HEK293 (cell line): ENCODE measurements at regions not wholly inside any gene's neighbourhood (a gene's known extent, or its start where the extent isn't known, plus 50 kb on each side); places are given as distances from the start of the nearest gene placed in this dataset.

Source experiments
- CTCF ChIA-PET: fragments of 350-600 bp; formaldehyde crosslinking; extraction: SDS; loops from one replicate; lab custom pipeline; 2021; ENCODE audit warnings: antibody characterized with exemption; lab: Yijun Ruan, JAX
- POLR2A ChIA-PET: fragments of 300-600 bp; formaldehyde crosslinking; extraction: SDS; loops from one replicate; lab custom pipeline; 2020; ENCODE audit warnings: antibody characterized with exemption, inconsistent platforms; lab: Yijun Ruan, JAX
- H3K27ac ChIP-seq: fragments of 200-500 bp; sonication (Bioruptor generic); 2 replicates; pipeline ENCODE4 v1.5.1; 2014; ENCODE audit warnings: low read depth, low read length, control low read depth, inconsistent platforms; ENCODE audit errors: extremely low read depth
- H3K36me3 ChIP-seq, 2 experiments: fragments of 200-500 bp in 1 of 2; sonication (Bioruptor generic) in 1 of 2; 1 replicate in 1 of 2; 2 replicates in 1 of 2; pipeline ENCODE4 v1.5.1; 2014 to 2017; ENCODE audit warnings: inconsistent platforms in 2 of 2, low read length in 2 of 2; ENCODE audit not compliant: control insufficient read depth in 2 of 2, insufficient read depth in 1 of 2
- H3K4me1 ChIP-seq: fragments of 200-500 bp; sonication (Bioruptor generic); 2 replicates; pipeline ENCODE4 v1.5.1; 2014; ENCODE audit warnings: mild to moderate bottlenecking, low read length, inconsistent platforms; ENCODE audit not compliant: control insufficient read depth, insufficient read depth
- H3K4me3 ChIP-seq: 2 replicates; pipeline ENCODE4 v1.5.1; 2011; ENCODE audit warnings: low read depth, mild to moderate bottlenecking, control low read depth, low read length, moderate library complexity
- H3K9me3 ChIP-seq: fragments of 200-500 bp; sonication (Bioruptor generic); 2 replicates; pipeline ENCODE4 v1.5.1; 2014; ENCODE audit warnings: low read depth, low read length, inconsistent platforms; ENCODE audit not compliant: control insufficient read depth, insufficient read depth
- BCL11B ChIP-seq: fragments of 450-650 bp; formaldehyde crosslinking; IDR thresholded peaks from 2 replicates; pipeline ENCODE4 v1.5.1; 2016; ENCODE audit warnings: low read depth, missing biosample characterization, missing genetic modification characterization
- EGR2 ChIP-seq: fragments of 450-650 bp; formaldehyde crosslinking; IDR thresholded peaks from 2 replicates; pipeline ENCODE4 v1.5.1; 2016; ENCODE audit warnings: low read depth, missing biosample characterization, missing genetic modification characterization
- GLI2 ChIP-seq: fragments of 450-650 bp; formaldehyde crosslinking; IDR thresholded peaks from 2 replicates; pipeline ENCODE4; 2017; ENCODE audit warnings: missing biosample characterization, missing genetic modification characterization, low read depth, borderline replicate concordance
- SCRT2 ChIP-seq: fragments of 450-650 bp; formaldehyde crosslinking; IDR thresholded peaks from 2 replicates; pipeline ENCODE4 v1.5.1; 2016; ENCODE audit warnings: missing biosample characterization, missing genetic modification characterization
- TCF7L2 ChIP-seq: IDR thresholded peaks from 2 replicates; pipeline ENCODE4 v1.6.1; 2011; ENCODE audit warnings: low read depth, mild to moderate bottlenecking, inconsistent platforms, low read length, moderate library complexity, borderline replicate concordance
- ZBTB17 ChIP-seq: fragments of 450-650 bp; formaldehyde crosslinking; IDR thresholded peaks from 2 replicates; pipeline ENCODE4 v1.5.1; 2016; ENCODE audit warnings: missing biosample characterization, missing genetic modification characterization
- ZFP37 ChIP-seq: fragments of 450-650 bp; formaldehyde crosslinking; IDR thresholded peaks from 2 replicates; pipeline ENCODE4 v1.5.1; 2016; ENCODE audit warnings: missing biosample characterization, missing genetic modification characterization
- ZNF274 ChIP-seq, 2 experiments: fragments of 200-500 bp in 1 of 2; fragments of 450-650 bp in 1 of 2; sonication (Bioruptor generic) in 1 of 2; formaldehyde crosslinking in 1 of 2; IDR thresholded peaks; 2 replicates each; pipeline versions ENCODE4 v1.5.1 to v1.6.1; 2014 to 2016; ENCODE audit warnings: borderline replicate concordance in 1 of 2, inconsistent platforms in 1 of 2, low read length in 1 of 2, missing biosample characterization in 1 of 2, missing genetic modification characterization in 1 of 2
- ZNF302 ChIP-seq: fragments of 450-650 bp; formaldehyde crosslinking; IDR thresholded peaks from 2 replicates; pipeline ENCODE4 v1.5.1; 2016; ENCODE audit warnings: missing biosample characterization, missing genetic modification characterization, low read depth
- ZNF473 ChIP-seq: fragments of 450-650 bp; formaldehyde crosslinking; IDR thresholded peaks from 2 replicates; pipeline ENCODE4 v1.5.1; 2017; ENCODE audit warnings: missing biosample characterization, missing genetic modification characterization
- ZNF658 ChIP-seq: fragments of 450-650 bp; formaldehyde crosslinking; IDR thresholded peaks from 2 replicates; pipeline ENCODE4; 2016; ENCODE audit warnings: missing biosample characterization, missing genetic modification characterization
- ZNF677 ChIP-seq: fragments of 450-650 bp; IDR thresholded peaks from 2 replicates; pipeline ENCODE4 v1.5.0; 2018; ENCODE audit warnings: missing biosample characterization, mild to moderate bottlenecking, missing genetic modification characterization, moderate library complexity
- ZNF76 ChIP-seq: fragments of 450-650 bp; formaldehyde crosslinking; IDR thresholded peaks from 2 replicates; pipeline ENCODE4; 2016; ENCODE audit warnings: low read depth, missing biosample characterization, missing genetic modification characterization, borderline replicate concordance
- TF ChIP-seq, protein P1 (sequence below): fragments of 450-650 bp; formaldehyde crosslinking; IDR thresholded peaks from 2 replicates; pipeline ENCODE4 v1.5.1; 2016; ENCODE audit warnings: missing biosample characterization, missing genetic modification characterization
- TF ChIP-seq, protein P2 (sequence below): fragments of 450-650 bp; formaldehyde crosslinking; IDR thresholded peaks from 2 replicates; pipeline ENCODE4 v1.5.1; 2016; ENCODE audit warnings: missing biosample characterization, missing genetic modification characterization
- TF ChIP-seq, protein P3 (sequence below): fragments of 450-650 bp; formaldehyde crosslinking; IDR thresholded peaks from 2 replicates; pipeline ENCODE4 v1.5.1; 2016; ENCODE audit warnings: missing biosample characterization, missing genetic modification characterization
- TF ChIP-seq, protein P4 (sequence below): fragments of 450-650 bp; formaldehyde crosslinking; IDR thresholded peaks from 2 replicates; pipeline ENCODE4 v1.5.1; 2016; ENCODE audit warnings: missing biosample characterization, missing genetic modification characterization
- TF ChIP-seq, protein P5 (sequence below): fragments of 450-650 bp; formaldehyde crosslinking; IDR thresholded peaks from 2 replicates; pipeline ENCODE4 v1.5.1; 2016; ENCODE audit warnings: missing biosample characterization, missing genetic modification characterization
- TF ChIP-seq, protein P6 (sequence below): fragments of 450-650 bp; formaldehyde crosslinking; IDR thresholded peaks from 2 replicates; pipeline ENCODE4 v1.5.0; 2017; ENCODE audit warnings: missing biosample characterization, missing genetic modification characterization, borderline replicate concordance

DNA sequence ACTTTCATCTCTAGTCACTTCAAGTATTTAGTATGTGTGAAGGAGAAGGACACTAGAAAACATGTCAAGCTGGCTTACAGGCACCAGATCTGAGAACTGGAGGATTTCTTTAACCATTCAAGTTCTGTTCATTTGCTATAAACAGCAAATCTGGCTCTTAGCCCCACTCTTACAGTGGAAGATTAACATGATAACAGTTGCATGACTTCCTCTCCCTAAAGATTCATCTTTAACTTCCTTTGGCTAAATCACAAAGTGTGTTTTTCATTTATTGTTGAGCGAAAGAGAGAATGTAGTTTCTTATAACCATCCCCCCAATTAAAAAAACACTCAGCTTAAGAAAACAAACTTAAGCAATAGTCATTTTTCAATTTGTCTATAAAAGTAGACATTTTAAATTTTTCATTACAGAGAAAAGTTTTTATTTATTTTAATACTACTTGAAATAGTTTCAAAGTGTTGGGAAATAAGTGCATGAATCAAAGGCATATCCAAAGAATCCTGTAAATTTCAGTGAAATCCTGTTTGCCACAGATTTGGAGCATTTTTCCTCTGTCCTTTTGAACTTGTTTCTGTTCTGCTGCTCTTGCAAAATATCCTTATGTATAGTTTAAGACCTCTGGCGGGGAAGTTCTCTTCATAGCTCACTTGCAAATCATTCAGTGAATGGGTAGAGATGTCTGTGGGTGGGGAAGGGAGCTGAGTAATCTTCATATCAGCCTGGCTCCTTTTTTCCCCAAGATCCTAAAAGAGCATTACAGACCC is 241.0 kb upstream of the RBBP8 start:
- Histone ChIP-seq H3K4me3 (no peak overlapping the region), H3K4me1 (peaks cover 18% of the 10 kb centered on the region), H3K27ac (no peak overlapping the region), H3K36me3 (no peaks in the 10 kb centered on the region), H3K9me3 (no peaks in the 10 kb centered on the region)
- POLR2A ChIA-PET: no interaction called here
- TF ChIP-seq ZNF658 (tag by site-specific recombination) (no peak), TCF7L2 (no peak), ZNF677 (no peak), ZBTB17 (tag by site-specific recombination) (no peak), ZNF473 (tag by site-specific recombination) (no peak), ZFP37 (tag by site-specific recombination) (no peak), ZNF274 (IDR thresholded peaks at IDR 0.05; ENCODE audit: low read length) (no peak), ZNF274 (tag by site-specific recombination; IDR thresholded peaks at IDR 0.05; ENCODE audit: borderline replicate concordance) (no peak), BCL11B (tag by site-specific recombination) (no peak), ZNF76 (tag by site-specific recombination) (no peak), ZNF302 (tag by site-specific recombination) (no peak), GLI2 (no peak), EGR2 (no peak), SCRT2 (tag by site-specific recombination) (no peak)
- TF ChIP-seq, protein P1, sequence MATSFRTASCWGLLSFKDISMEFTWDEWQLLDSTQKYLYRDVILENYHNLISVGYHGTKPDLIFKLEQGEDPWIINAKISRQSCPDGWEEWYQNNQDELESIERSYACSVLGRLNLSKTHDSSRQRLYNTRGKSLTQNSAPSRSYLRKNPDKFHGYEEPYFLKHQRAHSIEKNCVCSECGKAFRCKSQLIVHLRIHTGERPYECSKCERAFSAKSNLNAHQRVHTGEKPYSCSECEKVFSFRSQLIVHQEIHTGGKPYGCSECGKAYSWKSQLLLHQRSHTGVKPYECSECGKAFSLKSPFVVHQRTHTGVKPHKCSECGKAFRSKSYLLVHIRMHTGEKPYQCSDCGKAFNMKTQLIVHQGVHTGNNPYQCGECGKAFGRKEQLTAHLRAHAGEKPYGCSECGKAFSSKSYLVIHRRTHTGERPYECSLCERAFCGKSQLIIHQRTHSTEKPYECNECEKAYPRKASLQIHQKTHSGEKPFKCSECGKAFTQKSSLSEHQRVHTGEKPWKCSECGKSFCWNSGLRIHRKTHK (tag by site-specific recombination): no peak
- TF ChIP-seq, protein P2, sequence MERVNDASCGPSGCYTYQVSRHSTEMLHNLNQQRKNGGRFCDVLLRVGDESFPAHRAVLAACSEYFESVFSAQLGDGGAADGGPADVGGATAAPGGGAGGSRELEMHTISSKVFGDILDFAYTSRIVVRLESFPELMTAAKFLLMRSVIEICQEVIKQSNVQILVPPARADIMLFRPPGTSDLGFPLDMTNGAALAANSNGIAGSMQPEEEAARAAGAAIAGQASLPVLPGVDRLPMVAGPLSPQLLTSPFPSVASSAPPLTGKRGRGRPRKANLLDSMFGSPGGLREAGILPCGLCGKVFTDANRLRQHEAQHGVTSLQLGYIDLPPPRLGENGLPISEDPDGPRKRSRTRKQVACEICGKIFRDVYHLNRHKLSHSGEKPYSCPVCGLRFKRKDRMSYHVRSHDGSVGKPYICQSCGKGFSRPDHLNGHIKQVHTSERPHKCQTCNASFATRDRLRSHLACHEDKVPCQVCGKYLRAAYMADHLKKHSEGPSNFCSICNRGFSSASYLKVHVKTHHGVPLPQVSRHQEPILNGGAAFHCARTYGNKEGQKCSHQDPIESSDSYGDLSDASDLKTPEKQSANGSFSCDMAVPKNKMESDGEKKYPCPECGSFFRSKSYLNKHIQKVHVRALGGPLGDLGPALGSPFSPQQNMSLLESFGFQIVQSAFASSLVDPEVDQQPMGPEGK: no peak
- TF ChIP-seq, protein P3, sequence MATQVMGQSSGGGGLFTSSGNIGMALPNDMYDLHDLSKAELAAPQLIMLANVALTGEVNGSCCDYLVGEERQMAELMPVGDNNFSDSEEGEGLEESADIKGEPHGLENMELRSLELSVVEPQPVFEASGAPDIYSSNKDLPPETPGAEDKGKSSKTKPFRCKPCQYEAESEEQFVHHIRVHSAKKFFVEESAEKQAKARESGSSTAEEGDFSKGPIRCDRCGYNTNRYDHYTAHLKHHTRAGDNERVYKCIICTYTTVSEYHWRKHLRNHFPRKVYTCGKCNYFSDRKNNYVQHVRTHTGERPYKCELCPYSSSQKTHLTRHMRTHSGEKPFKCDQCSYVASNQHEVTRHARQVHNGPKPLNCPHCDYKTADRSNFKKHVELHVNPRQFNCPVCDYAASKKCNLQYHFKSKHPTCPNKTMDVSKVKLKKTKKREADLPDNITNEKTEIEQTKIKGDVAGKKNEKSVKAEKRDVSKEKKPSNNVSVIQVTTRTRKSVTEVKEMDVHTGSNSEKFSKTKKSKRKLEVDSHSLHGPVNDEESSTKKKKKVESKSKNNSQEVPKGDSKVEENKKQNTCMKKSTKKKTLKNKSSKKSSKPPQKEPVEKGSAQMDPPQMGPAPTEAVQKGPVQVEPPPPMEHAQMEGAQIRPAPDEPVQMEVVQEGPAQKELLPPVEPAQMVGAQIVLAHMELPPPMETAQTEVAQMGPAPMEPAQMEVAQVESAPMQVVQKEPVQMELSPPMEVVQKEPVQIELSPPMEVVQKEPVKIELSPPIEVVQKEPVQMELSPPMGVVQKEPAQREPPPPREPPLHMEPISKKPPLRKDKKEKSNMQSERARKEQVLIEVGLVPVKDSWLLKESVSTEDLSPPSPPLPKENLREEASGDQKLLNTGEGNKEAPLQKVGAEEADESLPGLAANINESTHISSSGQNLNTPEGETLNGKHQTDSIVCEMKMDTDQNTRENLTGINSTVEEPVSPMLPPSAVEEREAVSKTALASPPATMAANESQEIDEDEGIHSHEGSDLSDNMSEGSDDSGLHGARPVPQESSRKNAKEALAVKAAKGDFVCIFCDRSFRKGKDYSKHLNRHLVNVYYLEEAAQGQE: no peak
- TF ChIP-seq, protein P4, sequence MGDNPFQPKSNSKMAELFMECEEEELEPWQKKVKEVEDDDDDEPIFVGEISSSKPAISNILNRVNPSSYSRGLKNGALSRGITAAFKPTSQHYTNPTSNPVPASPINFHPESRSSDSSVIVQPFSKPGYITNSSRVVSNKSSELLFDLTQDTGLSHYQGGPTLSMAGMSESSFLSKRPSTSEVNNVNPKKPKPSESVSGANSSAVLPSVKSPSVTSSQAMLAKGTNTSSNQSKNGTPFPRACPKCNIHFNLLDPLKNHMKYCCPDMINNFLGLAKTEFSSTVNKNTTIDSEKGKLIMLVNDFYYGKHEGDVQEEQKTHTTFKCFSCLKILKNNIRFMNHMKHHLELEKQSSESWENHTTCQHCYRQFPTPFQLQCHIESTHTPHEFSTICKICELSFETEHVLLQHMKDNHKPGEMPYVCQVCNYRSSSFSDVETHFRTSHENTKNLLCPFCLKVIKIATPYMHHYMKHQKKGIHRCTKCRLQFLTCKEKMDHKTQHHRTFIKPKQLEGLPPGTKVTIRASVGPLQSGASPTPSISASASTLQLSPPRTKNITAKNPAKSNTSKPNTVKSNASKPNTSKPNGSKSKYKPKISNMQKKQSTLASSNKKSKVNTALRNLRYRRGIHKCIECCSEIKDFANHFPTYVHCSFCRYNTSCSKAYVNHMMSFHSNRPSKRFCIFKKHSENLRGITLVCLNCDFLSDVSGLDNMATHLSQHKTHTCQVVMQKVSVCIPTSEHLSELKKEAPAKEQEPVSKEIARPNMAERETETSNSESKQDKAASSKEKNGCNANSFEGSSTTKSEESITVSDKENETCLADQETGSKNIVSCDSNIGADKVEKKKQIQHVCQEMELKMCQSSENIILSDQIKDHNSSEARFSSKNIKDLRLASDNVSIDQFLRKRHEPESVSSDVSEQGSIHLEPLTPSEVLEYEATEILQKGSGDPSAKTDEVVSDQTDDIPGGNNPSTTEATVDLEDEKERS (tag by site-specific recombination): no peak
- TF ChIP-seq, protein P5, sequence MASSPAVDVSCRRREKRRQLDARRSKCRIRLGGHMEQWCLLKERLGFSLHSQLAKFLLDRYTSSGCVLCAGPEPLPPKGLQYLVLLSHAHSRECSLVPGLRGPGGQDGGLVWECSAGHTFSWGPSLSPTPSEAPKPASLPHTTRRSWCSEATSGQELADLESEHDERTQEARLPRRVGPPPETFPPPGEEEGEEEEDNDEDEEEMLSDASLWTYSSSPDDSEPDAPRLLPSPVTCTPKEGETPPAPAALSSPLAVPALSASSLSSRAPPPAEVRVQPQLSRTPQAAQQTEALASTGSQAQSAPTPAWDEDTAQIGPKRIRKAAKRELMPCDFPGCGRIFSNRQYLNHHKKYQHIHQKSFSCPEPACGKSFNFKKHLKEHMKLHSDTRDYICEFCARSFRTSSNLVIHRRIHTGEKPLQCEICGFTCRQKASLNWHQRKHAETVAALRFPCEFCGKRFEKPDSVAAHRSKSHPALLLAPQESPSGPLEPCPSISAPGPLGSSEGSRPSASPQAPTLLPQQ (tag by site-specific recombination): no peak
- TF ChIP-seq, protein P6, sequence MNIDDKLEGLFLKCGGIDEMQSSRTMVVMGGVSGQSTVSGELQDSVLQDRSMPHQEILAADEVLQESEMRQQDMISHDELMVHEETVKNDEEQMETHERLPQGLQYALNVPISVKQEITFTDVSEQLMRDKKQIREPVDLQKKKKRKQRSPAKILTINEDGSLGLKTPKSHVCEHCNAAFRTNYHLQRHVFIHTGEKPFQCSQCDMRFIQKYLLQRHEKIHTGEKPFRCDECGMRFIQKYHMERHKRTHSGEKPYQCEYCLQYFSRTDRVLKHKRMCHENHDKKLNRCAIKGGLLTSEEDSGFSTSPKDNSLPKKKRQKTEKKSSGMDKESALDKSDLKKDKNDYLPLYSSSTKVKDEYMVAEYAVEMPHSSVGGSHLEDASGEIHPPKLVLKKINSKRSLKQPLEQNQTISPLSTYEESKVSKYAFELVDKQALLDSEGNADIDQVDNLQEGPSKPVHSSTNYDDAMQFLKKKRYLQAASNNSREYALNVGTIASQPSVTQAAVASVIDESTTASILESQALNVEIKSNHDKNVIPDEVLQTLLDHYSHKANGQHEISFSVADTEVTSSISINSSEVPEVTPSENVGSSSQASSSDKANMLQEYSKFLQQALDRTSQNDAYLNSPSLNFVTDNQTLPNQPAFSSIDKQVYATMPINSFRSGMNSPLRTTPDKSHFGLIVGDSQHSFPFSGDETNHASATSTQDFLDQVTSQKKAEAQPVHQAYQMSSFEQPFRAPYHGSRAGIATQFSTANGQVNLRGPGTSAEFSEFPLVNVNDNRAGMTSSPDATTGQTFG: no peak
- CTCF ChIA-PET: interaction anchor here (0.6 to 4.7 kb wide), 3 partner anchors 12 to 223 kb away, joined by 3 to 27 read pairs (median 6); no protein-coding TSS in a partner anchor
